ENCODE measurements at regions not wholly inside any gene's neighbourhood (a gene's known extent, or its start where the extent isn't known, plus 50 kb on each side); places are given as distances from the start of the nearest gene placed in this dataset.
"Not testable (repeated sequence)": the region's sequence is repeated elsewhere in the genome, so short reads cannot be mapped to it uniquely, and the experiment has no call there.

DNA sequence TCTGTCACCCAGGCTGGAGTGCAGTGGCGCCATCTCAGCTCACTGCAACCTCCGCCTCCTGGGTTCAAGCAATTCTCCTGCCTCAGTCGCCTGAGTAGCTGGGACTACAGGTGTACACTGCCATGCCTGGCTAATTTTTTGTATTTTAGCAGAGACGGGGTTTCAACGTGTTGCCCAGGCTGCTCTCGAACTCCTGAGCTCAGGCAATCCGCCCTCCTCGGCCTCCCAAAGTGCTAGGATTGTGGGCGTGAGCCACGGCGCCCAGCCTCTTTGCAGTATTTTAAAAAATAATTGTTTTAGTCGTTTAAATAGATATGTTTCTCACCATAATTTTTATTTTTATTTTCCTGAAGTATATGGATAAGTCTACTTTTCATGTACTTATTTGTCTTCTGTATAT, 452.9 kb upstream of the SPTLC3 start:
- DNase-seq (ENCODE audit: low read depth in 4 of 4, low spot score in 3 of 4) = not testable (repeated sequence)

DNA sequence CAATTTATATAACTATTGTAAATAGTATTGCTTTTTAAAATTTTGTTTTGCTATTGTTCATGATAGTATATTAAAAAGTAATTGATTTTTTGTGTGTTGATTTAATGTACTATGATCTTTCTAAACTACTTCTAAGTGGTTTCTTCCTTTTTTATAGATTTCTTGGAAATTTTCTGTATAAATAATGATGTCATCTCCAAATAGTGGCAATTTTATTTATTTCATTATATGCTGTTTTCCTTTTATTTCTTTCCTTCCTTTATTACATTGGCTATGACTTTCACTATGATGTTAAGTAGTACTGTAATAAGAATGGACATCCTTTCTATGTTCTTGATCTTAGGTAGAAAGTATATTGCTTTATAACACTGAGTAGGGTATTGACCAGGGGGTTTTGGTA, 451.5 kb upstream of the SPTLC3 start:
- no peak for DNase-seq (ENCODE audit: low read depth in 4 of 4, low spot score in 3 of 4)

DNA sequence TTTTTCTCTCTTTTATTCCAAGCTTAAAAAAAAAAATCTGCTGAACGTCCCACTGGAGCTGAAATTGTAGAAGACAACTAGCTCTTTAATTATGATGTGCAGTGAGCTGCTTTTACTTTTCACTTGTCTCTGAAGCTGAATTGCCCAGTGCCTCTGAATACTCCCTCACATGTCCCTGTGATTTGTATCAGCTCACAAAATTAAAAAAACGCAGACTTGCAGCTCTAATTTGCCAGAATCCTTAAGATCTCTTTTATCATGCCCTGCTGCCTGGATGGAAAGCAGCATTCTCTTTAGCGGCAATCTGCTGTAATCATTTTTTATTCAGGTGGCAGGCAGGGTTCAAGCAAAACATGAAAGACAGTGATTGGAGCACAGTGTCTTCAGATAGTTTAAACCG, 443.8 kb upstream of the SPTLC3 start:
- DNase-seq (ENCODE audit: low read depth in 4 of 4, low spot score in 3 of 4) = no peak

DNA sequence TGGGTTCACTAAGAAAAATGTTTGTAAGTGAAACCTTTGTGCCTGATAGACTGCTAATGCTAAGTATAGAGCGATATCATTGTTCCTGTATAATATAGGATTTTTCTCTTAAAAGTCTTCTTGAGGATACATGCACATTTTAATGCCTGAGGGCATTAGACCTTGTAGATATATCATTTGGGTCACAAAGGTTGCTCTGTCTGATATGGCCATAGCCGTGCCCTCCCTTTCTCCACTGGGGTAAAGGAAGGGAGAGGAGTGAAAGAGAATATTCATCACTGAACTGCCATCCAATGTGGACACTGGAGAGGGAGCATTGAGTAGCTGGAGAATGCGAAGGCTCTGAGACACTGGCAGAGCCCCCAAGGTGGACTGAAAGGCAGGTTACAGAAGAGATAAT, 442.2 kb upstream of the SPTLC3 start:
- DNase-seq (ENCODE audit: low read depth in 4 of 4, low spot score in 3 of 4) = no peak

DNA sequence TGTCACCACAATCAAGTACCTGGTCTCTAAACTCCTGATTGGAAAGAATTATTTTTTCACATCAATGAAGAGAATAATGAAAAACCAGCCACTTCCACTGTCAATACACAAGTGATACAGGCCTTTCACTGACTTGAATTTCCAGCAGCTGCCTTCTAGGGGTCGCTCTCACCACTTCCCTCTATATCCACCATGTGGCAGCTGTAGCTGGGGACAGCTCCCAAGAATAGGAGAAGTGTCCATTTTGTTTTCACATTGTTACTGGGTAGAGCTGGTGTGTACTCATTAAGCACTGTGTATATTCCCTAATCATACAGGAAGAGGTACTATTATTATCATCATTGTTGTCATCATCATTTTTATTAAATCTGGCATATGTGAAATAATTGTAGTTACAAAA, 438.4 kb upstream of the SPTLC3 start:
- DNase-seq (ENCODE audit: low read depth in 4 of 4, low spot score in 3 of 4) = no peak

DNA sequence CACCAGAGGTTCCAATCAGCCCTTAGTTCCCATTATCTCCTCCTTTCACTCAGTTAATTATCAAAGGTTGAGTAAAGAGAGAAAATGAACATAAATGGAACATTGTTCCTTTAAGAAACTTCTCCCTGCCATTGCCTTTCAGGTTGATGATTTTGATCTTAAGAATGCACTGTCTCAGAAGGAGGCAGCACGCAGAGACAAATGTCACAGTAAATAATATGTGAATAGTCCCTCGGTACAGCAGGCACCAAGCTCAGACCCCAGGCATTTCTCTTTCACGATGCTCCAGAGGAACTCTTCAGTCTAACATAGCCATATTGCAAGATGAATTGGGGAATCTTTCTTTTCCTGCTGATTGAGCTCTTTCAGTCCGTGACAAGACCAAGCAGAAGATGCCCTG, 435.3 kb upstream of the SPTLC3 start:
- no peak for DNase-seq (ENCODE audit: low read depth in 4 of 4, low spot score in 3 of 4)

DNA sequence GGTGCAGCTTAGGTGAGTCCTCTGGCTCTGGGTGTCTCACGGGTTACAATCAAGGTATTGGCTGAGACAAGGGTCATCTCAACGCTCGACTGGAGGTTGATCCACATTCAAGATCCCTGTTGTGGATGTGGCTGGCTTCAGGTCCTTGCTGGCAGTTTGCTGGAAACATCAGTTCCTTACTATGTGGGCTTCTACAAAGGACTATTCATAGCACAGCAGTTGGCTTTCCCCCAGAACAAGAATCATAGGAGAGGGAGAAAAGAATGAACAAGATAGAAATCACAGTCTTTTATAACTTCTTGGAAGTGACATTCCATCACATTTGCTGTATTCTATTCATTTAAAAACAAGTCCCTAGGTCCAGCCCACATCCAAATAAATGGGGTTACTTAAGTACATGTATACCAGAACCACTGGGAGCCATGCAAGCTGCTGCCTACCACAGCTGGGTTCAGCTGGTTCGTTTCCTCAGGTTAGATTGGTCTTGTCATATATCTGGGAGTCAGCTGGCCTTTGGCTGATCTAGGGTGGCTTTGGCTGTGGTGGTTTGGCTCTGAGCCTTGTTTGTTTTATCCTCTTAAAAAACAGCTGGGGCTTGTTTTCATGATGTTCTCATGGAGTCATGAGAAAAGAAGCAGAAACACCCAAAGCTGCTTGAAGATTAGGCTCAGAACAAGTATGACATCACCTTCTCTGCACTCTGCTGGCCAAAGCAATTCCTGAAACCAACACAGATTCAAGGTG, 433.2 kb upstream of the SPTLC3 start:
- peak; percentile 52 to 73 (median 70) for DNase-seq (ENCODE audit: low read depth in 4 of 4, low spot score in 3 of 4)

DNA sequence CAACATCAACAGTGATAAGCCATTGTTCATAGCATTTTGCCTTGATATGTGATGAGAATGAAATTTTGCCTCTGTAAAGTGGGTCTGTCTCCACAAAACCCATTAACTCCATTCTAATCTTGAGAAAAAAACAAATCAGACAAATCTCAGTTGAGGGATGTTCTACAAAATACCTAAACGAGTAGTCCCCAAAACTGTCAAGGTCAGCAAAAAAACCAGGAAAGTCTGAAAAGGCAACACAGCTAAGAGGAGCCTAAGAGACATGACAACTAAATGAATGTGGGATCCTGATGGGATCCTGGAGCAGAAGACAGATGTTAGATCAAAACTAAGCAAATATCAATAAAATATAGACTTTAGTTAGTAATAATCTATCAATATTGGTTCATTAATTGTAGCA, 431.6 kb upstream of the SPTLC3 start:
- DNase-seq (ENCODE audit: low read depth in 4 of 4, low spot score in 3 of 4) = no peak

DNA sequence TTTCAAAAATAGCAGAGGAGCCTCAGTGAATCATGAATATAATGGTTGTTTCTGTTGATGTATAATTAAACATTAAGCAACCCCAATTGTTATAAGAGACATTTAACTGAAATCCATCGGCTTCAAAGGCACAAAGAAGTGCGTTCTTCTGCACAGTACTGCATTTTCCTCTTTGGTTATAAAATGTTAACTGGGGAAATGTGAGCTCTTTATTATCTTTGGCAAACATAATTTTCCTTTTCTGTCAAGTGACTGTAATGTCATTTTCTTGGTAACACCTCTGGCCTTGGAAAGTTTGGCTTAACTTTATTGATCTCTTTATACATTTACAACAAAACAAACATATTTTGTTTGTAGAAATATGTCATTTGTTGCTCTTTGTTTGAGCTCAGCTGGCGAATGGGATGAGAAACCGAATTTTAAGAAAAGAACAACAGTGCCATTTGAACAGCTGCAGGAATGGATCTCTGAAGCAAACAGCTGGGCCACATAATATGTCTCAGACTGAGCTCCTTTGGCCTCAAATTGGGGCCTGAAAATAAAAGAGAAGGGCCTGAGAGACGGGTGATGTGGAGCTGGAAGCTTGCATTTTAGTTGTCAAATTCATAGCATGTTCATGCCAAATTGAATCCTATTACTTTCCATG, 427.0 kb upstream of the SPTLC3 start:
- no peak for DNase-seq (ENCODE audit: low read depth in 4 of 4, low spot score in 3 of 4)

DNA sequence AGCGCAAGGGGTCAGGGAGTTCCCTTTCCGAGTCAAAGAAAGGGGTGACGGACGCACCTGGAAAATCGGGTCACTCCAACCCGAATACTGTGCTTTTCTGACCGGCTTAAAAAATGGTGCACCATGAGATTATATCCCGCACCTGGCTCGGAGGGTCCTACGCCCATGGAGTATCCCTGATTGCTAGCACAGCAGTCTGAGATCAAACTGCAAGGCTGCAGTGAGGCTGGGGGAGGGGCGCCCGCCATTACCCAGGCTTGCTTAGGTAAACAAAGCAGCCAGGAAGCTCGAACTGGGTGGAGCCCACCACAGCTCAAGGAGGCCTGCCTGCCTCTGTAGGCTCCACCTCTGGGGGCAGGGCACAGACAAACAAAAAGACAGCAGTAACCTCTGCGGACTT, 426.1 kb upstream of the SPTLC3 start:
- not testable (repeated sequence) for DNase-seq (ENCODE audit: low read depth in 4 of 4, low spot score in 3 of 4)

DNA sequence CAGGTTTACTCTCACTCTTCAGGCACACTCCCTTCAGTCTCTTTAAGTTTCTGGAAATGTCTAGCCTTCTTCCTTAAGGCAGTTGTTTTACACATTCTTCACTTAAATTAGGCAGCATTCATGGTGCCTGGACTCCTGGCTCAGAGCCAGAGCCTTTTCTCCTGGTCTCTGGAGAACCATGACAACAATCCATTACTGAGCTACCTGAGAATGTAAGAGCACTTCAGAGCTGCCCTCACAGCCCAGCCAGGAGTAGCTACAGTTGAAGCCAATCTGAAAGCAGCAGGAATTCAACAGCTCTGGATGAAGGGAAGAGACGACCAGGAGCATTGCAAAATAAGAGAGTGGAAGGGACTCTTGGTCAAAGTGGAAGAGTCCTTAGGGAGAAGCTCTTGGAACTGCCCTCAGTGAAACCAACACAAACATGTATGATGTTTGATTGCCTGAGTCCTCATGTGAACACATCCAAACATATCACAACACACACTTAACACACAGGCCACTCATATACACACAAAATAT, 416.8 kb upstream of the SPTLC3 start:
- no peak for DNase-seq (ENCODE audit: low read depth in 4 of 4, low spot score in 3 of 4)

DNA sequence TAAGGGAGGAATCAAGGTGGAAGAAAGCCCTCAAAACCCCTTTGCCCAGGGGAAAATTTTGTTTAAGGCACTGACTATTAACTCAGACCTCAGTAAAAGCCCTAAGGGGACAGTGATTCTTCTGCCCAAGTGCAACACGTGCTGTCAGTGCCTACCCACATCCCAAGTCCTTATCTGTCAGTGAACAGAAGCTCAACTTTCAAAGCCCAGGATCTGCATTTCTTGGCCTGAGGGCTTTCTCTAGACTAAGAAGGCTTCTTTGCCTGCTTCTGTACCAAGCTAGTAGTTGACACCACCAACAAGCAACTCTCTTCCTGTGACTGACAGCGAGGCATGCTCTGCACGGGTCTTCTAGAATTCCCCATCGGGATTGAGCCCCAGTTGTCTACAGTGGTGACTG, 416.0 kb upstream of the SPTLC3 start:
- DNase-seq (ENCODE audit: low read depth in 4 of 4, low spot score in 3 of 4) = no peak

DNA sequence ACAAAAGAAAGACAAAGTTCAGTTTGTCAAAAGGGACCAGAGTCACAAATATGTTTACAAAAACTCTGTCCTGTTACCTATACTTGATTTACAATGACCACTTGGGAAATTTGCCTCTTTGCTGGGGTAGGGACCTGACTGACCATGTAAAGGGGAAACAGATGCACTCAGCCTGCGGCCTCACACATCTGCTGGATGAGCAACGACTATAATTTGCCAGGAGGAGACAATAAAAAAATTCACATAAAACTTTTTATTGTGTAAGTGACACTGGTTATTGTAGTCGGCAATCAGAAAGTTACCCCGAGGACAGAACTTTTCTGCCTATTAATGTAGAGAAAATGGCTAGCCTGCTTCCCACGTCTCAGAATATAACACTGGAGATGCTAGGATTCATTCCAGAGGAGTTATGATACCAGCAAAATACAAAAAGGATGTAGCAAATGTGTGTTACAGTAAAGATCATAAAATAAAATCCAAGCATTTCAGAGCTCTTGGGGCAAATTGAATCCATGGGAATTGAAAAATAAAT, 415.4 kb upstream of the SPTLC3 start:
- no peak for DNase-seq (ENCODE audit: low read depth in 4 of 4, low spot score in 3 of 4)

DNA sequence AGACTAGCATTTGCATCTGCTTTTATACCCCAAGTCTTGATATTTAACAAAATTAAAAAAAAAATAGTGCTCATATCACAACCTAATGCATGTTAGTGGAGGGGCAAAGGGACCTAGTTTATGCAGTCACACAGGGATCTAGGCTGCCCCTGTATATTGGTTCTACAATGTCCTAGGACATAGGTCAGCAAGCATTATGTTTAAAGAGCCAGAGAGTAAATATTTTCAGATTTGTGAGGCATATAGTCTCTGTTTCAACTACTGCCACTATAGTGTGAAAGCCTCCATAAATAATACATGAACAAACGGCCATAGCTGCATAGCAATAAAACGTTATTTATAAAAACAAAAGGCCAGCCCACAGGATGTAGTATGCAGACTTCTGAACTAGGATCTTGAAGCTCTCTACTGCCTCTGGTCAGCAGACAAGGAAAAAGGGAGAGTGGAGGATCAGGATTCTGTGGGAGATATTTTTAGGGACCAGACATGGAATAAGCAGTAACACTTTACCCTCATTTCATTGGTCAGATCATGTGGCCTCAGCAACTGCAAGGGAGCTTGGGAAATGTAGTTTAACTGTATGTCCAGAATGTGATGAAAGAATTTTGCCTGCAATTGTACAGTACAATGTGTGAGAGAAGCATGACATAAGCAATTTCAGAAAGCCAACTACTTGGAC, 414.2 kb upstream of the SPTLC3 start:
- peak in 1 of 4 donors; percentile 20 for DNase-seq (ENCODE audit: low read depth in 4 of 4, low spot score in 3 of 4)

DNA sequence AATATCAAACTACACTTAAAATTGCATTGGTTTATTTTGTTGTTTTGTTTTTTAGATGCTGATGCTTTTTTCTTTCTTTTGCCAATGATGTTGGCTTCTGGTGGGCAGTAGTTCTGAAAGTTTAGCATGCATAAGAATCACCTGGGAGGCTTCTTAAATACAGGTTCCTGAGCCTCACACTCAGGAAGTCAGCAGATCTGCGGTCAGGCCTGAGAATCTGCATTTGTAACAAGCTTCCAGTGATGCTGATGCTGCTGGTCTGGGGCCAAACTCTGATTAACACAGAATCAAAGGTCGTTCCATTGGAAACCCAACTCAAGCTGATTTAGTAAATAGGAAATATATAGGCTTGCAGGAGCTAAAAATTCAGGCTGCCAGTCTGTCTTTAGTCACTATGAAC, 412.9 kb upstream of the SPTLC3 start:
- DNase-seq (ENCODE audit: low read depth in 4 of 4, low spot score in 3 of 4) = no peak

DNA sequence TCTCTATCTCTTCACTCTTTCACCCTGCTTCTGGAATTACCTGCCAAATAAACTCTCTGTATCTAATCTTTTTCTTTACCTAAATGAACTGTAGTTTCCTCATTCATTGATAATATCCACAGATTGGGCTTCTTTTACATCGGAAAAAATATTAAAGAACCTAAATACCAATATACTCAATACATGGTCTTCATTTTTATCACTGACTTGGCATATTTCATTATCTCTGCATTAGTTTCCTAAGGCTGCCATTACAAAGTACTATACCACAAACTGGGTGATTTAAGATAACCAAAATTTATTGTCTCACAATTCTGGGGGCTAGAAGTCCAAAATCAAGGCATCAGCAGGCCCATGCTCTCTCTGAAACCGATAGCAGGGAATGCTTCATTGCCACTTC, 411.9 kb upstream of the SPTLC3 start:
- no peak for DNase-seq (ENCODE audit: low read depth in 4 of 4, low spot score in 3 of 4)

DNA sequence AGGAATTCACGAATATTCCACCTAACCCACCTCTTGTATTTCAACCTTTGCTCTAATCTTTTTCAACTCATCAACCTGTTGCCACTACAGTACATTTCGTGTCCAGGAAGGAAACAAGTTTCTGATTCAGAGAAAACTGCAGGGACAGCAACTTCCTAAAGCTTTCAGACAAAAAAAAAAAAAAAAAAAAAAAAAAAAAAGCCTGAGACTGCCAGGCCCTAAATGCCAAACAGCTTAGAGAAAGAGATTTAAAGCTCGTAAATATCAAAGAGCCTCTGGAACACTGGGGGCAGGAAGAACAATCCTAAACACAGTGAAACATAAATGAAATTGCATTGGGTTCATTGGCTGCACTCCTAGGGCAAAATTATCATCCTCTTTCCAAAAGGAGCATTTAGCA, 411.2 kb upstream of the SPTLC3 start:
- DNase-seq (ENCODE audit: low read depth in 4 of 4, low spot score in 3 of 4) = no peak

DNA sequence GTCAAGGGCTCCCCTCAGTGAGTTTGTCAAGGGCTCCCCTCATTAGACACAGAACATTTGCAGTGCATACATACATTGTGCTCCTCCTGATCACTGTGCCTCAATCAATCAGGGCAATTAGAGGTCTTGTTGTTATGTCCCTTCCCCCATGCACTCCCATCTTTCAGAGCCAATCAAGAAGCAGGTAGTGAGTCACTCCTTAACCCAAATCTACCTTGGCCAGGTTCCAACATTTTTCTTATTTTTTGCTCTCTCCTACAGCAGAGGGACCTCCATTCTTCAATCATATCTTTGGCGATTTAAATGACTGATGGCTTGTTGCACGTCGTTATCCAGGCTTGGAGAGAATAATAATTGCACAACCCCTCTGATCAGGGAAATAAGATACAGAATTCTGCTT, 409.9 kb upstream of the SPTLC3 start:
- DNase-seq (ENCODE audit: low read depth in 4 of 4, low spot score in 3 of 4) = no peak

DNA sequence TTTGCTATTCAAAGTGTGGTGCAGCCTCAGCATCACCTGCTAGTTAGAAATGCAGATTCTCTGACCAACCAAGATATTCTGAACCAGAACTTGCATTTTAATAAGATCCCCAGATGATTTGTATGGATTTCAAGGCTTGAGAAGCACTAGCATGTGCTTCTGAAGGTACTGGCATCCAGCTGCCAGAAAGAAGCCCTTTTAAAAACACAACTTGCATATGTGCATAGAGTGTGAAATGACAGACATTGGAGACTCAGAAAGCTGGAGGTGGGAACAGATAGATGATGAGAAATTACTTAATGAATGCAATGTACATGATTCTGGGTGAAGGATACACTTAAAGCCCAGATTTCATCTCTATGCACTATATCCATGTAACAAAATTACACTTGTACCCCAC, 409.3 kb upstream of the SPTLC3 start:
- DNase-seq (ENCODE audit: low read depth in 4 of 4, low spot score in 3 of 4) = no peak

DNA sequence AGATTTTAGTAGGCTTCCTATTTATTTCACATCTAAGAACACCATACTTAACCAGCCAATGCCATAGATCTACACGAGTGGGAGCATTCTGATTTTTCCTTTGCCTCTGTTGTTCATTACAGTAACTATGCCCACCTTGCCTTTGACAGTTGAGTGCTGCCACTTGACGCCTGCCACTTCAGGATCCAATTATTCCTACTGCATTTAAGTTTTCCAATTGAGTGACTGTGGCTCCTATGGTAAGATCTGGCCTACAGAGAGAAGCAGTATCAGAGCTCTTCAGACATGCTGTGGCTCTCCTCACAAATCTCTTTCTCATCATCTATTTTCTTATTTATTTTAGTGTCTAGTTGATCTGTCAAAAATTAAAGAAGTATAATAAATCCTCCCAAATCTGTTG, 403.0 kb upstream of the SPTLC3 start:
- no peak for DNase-seq (ENCODE audit: low read depth in 4 of 4, low spot score in 3 of 4)

DNA sequence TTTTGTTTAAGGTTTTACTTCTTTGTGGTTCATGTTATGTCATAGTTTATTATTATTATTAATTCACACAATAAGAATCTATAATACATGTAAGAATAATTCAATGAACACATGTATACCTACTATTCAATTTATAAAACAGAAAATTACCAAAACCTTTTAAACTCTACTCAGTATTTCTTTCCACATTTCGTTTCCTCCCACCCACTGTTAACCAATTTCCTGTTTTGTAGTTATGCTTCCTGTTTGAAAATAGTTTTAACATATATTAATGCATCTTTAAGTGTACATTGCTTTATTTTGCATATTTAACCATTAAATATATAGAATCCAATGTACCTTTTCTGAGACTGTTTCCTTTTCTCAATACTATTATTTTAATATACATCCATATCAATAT, 397.9 kb upstream of the SPTLC3 start:
- no peak for DNase-seq (ENCODE audit: low read depth in 4 of 4, low spot score in 3 of 4)

DNA sequence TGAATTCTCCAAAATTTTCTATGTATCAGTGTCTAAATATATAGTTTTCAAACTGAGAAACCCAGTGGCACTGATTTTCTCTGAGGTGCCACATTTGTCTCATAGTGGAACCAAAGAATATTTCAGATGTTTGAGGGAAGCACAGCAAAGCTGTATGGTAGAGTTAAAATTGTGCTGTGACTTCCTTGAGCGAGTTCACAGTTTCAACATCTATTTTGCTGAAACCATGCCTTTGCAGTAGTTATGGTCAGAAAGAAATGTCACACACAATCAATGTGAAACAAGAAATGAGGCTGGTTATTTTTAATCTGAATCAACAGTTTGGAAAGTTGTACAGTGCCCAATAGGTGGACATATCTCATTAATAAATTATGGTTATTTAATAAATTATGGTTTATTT, 394.0 kb upstream of the SPTLC3 start:
- no peak for DNase-seq (ENCODE audit: low read depth in 4 of 4, low spot score in 3 of 4)
